ENCODE measurements at regions not wholly inside any gene's neighbourhood (a gene's known extent, or its start where the extent isn't known, plus 50 kb on each side); places are given as distances from the start of the nearest gene placed in this dataset.
A peak's percentile ranks its signal among the peaks of the same experiment; 100 is the strongest.

GRCh38 chr2:12267042-12267441 is 449.7 kb upstream of the TRIB2 start:
- DNase-seq: no peak

GRCh38 chr2:12269041-12269972 is 447.4 kb upstream of the TRIB2 start:
- no peak for DNase-seq

GRCh38 chr2:12270876-12271588 is 445.7 kb upstream of the TRIB2 start:
- no peak for DNase-seq

- DNase-seq: no peak
Measured at GRCh38 chr2:12271589-12271984, 445.1 kb upstream of the TRIB2 start.

GRCh38 chr2:12273111-12273510 is 443.6 kb upstream of the TRIB2 start:
- no peak for DNase-seq

- no peak for DNase-seq
Measured at GRCh38 chr2:12274591-12274990, 442.1 kb upstream of the TRIB2 start.

- peak; percentile 62 for DNase-seq
Measured at GRCh38 chr2:12277241-12278034, 439.3 kb upstream of the TRIB2 start.

GRCh38 chr2:12278217-12278750 is 438.5 kb upstream of the TRIB2 start:
- no peak for DNase-seq

- DNase-seq: no peak
Measured at GRCh38 chr2:12282780-12283695, 433.7 kb upstream of the TRIB2 start.

GRCh38 chr2:12284037-12284436 is 432.7 kb upstream of the TRIB2 start:
- DNase-seq: no peak

GRCh38 chr2:12284487-12284886 is 432.2 kb upstream of the TRIB2 start:
- no peak for DNase-seq

GRCh38 chr2:12286347-12286746 is 430.4 kb upstream of the TRIB2 start:
- DNase-seq: no peak

GRCh38 chr2:12287220-12287751 is 429.4 kb upstream of the TRIB2 start:
- DNase-seq: no peak

- DNase-seq: no peak
Measured at GRCh38 chr2:12288048-12288447, 428.7 kb upstream of the TRIB2 start.

GRCh38 chr2:12289120-12289802 is 427.5 kb upstream of the TRIB2 start:
- no peak for DNase-seq

GRCh38 chr2:12291303-12291702 is 425.4 kb upstream of the TRIB2 start:
- no peak for DNase-seq

GRCh38 chr2:12293874-12294273 is 422.9 kb upstream of the TRIB2 start:
- no peak for DNase-seq

- no peak for DNase-seq
Measured at GRCh38 chr2:12295856-12296519, 420.7 kb upstream of the TRIB2 start.

- no peak for DNase-seq
Measured at GRCh38 chr2:12296915-12297314, 419.8 kb upstream of the TRIB2 start.

GRCh38 chr2:12298352-12298751 is 418.4 kb upstream of the TRIB2 start:
- no peak for DNase-seq

Measured in femur (tissue), 1 donor.